ENCODE measurements at regions not wholly inside any gene's neighbourhood (a gene's known extent, or its start where the extent isn't known, plus 50 kb on each side); places are given as distances from the start of the nearest gene placed in this dataset.

- no peak overlapping the region for H3K27ac ChIP-seq (ENCODE audit: insufficient read depth, low read length)
- no peak overlapping the region for H2BK120ac ChIP-seq (ENCODE audit: low read depth, low read length)
- H4K8ac ChIP-seq (ENCODE audit: low read depth in 2 of 2, low read length in 2 of 2): no peak overlapping the region
- ATAC-seq (ENCODE audit: low read depth) (no peak), DNase-seq (no peak)
- intact Hi-C loops (cut with micrococcal nuclease) (no loop called here), in situ Hi-C loops (cut with MboI; ENCODE audit: low sequenced_read_pairs) (no loop called here), dilution Hi-C loops (cut with HindIII; ENCODE audit: low sequenced_read_pairs, unreplicated experiment) (no loop called here)
- no peak overlapping the region for H2BK5ac ChIP-seq (ENCODE audit: low read depth, low read length, poor library complexity, severe bottlenecking)
- no peak overlapping the region for H4K5ac ChIP-seq (ENCODE audit: low read depth, low read length)
- H2BK15ac ChIP-seq (ENCODE audit: low read depth, low read length): no peak overlapping the region
- H3K4ac ChIP-seq (ENCODE audit: low read depth, low read length): no peak overlapping the region
- no peaks in the 10 kb centered on the region for H3K79me1 ChIP-seq (ENCODE audit: low read depth in 1 of 2, low read length in 2 of 2)
- H2AK5ac ChIP-seq (ENCODE audit: low read depth, low read length): no peak overlapping the region
- H3K14ac ChIP-seq (replicated peaks; ENCODE audit: low read depth, low read length): no peak overlapping the region
- ChIA-PET POLR2A (ENCODE audit: unreplicated experiment) (no interaction called here), CTCF (no interaction called here)
- no peak overlapping the region for H4K91ac ChIP-seq (ENCODE audit: insufficient read depth, low read depth, low read length)
- H3K56ac ChIP-seq (ENCODE audit: extremely low read depth, insufficient read depth, low read length): no peak overlapping the region
- no peaks in the 10 kb centered on the region for H3K9me1 ChIP-seq (ENCODE audit: insufficient read depth, low read length)
- no peak overlapping the region for H2BK20ac ChIP-seq (ENCODE audit: low read depth, low read length)
- H2AFZ ChIP-seq (replicated peaks; ENCODE audit: low read length, poor library complexity): no peak overlapping the region
- peaks cover 5% of the 10 kb centered on the region for H3K9me3 ChIP-seq (ENCODE audit: control insufficient read depth, insufficient read depth, low read length)
- no peaks in the 10 kb centered on the region for H3K27me3 ChIP-seq (ENCODE audit: control insufficient read depth, insufficient read depth, low read length)
- no peaks in the 10 kb centered on the region for H4K20me1 ChIP-seq (ENCODE audit: insufficient read depth, low read length)
- no peak overlapping the region for H3K23ac ChIP-seq (ENCODE audit: low read depth, low read length)
- H3K4me1 ChIP-seq (ENCODE audit: control insufficient read depth, insufficient read depth, low read length): no peaks in the 10 kb centered on the region
- no CpG with 5 or more reads among the region's 1 CpG for WGBS, 2 experiments (ENCODE audit: extremely low coverage in 2 of 2, insufficient read length in 1 of 2)
- H3K4me2 ChIP-seq (ENCODE audit: low read depth, low read length): no peak overlapping the region
- TF ChIP-seq, protein P1, sequence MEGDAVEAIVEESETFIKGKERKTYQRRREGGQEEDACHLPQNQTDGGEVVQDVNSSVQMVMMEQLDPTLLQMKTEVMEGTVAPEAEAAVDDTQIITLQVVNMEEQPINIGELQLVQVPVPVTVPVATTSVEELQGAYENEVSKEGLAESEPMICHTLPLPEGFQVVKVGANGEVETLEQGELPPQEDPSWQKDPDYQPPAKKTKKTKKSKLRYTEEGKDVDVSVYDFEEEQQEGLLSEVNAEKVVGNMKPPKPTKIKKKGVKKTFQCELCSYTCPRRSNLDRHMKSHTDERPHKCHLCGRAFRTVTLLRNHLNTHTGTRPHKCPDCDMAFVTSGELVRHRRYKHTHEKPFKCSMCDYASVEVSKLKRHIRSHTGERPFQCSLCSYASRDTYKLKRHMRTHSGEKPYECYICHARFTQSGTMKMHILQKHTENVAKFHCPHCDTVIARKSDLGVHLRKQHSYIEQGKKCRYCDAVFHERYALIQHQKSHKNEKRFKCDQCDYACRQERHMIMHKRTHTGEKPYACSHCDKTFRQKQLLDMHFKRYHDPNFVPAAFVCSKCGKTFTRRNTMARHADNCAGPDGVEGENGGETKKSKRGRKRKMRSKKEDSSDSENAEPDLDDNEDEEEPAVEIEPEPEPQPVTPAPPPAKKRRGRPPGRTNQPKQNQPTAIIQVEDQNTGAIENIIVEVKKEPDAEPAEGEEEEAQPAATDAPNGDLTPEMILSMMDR (conservative IDR thresholded peaks at IDR 0.05; ENCODE audit: low read depth, low read length): no peak
- TF ChIP-seq BHLHE40 (IDR thresholded peaks at IDR 0.05; ENCODE audit: low read depth, low read length) (no peak), RAD21 (IDR thresholded peaks at IDR 0.05; ENCODE audit: low read length) (no peak), FOS (IDR thresholded peaks at IDR 0.05; ENCODE audit: low read depth, low read length) (no peak), SMC3 (IDR thresholded peaks at IDR 0.05; ENCODE audit: low read depth, low read length) (no peak), MXI1 (IDR thresholded peaks at IDR 0.05; ENCODE audit: borderline replicate concordance, low read depth, low read length) (no peak), MAFK (IDR thresholded peaks at IDR 0.05; ENCODE audit: low read depth, low read length) (no peak), POLR2A (IDR thresholded peaks at IDR 0.05; ENCODE audit: low read depth, low read length) (no peak), MAZ (IDR thresholded peaks at IDR 0.05; ENCODE audit: borderline replicate concordance, low read depth, low read length) (no peak), CHD1 (IDR thresholded peaks at IDR 0.05; ENCODE audit: low read depth, low read length) (no peak), CEBPB (IDR thresholded peaks at IDR 0.05; ENCODE audit: low read depth, low read length) (no peak)
- TF ChIP-seq, protein P2, sequence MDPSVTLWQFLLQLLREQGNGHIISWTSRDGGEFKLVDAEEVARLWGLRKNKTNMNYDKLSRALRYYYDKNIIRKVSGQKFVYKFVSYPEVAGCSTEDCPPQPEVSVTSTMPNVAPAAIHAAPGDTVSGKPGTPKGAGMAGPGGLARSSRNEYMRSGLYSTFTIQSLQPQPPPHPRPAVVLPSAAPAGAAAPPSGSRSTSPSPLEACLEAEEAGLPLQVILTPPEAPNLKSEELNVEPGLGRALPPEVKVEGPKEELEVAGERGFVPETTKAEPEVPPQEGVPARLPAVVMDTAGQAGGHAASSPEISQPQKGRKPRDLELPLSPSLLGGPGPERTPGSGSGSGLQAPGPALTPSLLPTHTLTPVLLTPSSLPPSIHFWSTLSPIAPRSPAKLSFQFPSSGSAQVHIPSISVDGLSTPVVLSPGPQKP (IDR thresholded peaks at IDR 0.05; ENCODE audit: borderline replicate concordance, low read depth, low read length): no peak
- TF ChIP-seq, protein P3, sequence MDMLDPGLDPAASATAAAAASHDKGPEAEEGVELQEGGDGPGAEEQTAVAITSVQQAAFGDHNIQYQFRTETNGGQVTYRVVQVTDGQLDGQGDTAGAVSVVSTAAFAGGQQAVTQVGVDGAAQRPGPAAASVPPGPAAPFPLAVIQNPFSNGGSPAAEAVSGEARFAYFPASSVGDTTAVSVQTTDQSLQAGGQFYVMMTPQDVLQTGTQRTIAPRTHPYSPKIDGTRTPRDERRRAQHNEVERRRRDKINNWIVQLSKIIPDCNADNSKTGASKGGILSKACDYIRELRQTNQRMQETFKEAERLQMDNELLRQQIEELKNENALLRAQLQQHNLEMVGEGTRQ (IDR thresholded peaks at IDR 0.05; ENCODE audit: low read depth, low read length): no peak
- no peak overlapping the region for H2AK9ac ChIP-seq (replicated peaks; ENCODE audit: low read depth, low read length, poor library complexity)
- no peak overlapping the region for H3K18ac ChIP-seq (ENCODE audit: low read depth, low read length)
- no TSS peak for BruUV-seq (replicated peaks)
- no peaks in the 10 kb centered on the region for H3K36me3 ChIP-seq (ENCODE audit: control insufficient read depth, insufficient read depth, low read length)
- no peak overlapping the region for H3K4me3 ChIP-seq (ENCODE audit: insufficient read depth, low read depth, low read length)
- H3K9ac ChIP-seq (ENCODE audit: low read depth, low read length): no peak overlapping the region
Measured at GRCh38 chr14:27686137-27686536, 1080.5 kb upstream of the FOXG1 start.

Measured in IMR-90 (cell line).